OCI-LY1 (cell line): ENCODE measurements at regions not wholly inside any gene's neighbourhood (a gene's known extent, or its start where the extent isn't known, plus 50 kb on each side); places are given as distances from the start of the nearest gene placed in this dataset.

Experiments used
- H2AFZ ChIP-seq: fragments of 200-600 bp; sonication (generic), shearing (Covaris generic); 2 replicates; pipeline ENCODE4 v1.6.0; 2014; ENCODE audit warnings: antibody characterized with exemption, mild to moderate bottlenecking, low read length
- H3F3A ChIP-seq: fragments of 200-600 bp; sonication (generic), shearing (Covaris generic); 2 replicates; pipeline ENCODE4 v1.6.0; 2014; ENCODE audit warnings: mild to moderate bottlenecking, antibody characterized with exemption, low read length, moderate library complexity; ENCODE audit not compliant: insufficient read depth
- H3K27ac ChIP-seq: fragments of 200-600 bp; sonication (generic); 2 replicates; pipeline ENCODE4 v1.5.1; 2014; ENCODE audit warnings: low read length, mixed run types, mild to moderate bottlenecking, low read depth; ENCODE audit not compliant: poor library complexity, severe bottlenecking
- H3K27me3 ChIP-seq: fragments of 200-600 bp; sonication (generic); 2 replicates; pipeline ENCODE4 v1.6.0; 2014; ENCODE audit warnings: antibody characterized with exemption, mild to moderate bottlenecking, low read length, moderate library complexity; ENCODE audit not compliant: insufficient read depth
- H3K36me3 ChIP-seq: fragments of 200-600 bp; sonication (generic); 2 replicates; pipeline ENCODE4 v1.6.1; 2014; ENCODE audit warnings: mild to moderate bottlenecking, antibody characterized with exemption, low read length, moderate library complexity, mixed read lengths; ENCODE audit not compliant: insufficient read depth
- H3K4me1 ChIP-seq: fragments of 200-600 bp; sonication (generic); 2 replicates; pipeline ENCODE4 v1.5.1; 2014; ENCODE audit warnings: mild to moderate bottlenecking, low read length, moderate library complexity; ENCODE audit not compliant: insufficient read depth, severe bottlenecking
- H3K4me2 ChIP-seq: fragments of 200-600 bp; sonication (generic), shearing (Covaris generic); 2 replicates; pipeline ENCODE4 v1.6.1; 2014; ENCODE audit warnings: low read length
- H3K4me3 ChIP-seq: fragments of 200-600 bp; sonication (generic); 2 replicates; pipeline ENCODE4 v1.5.1; 2014; ENCODE audit warnings: low read length, low read depth, mild to moderate bottlenecking, mixed read lengths; ENCODE audit not compliant: poor library complexity, severe bottlenecking
- H3K79me2 ChIP-seq: fragments of 200-600 bp; shearing (Covaris generic); 2 replicates; pipeline ENCODE4 v1.6.1; 2016; ENCODE audit warnings: mixed run types, low read length, mixed read lengths; ENCODE audit not compliant: insufficient read depth
- H3K9ac ChIP-seq: fragments of 200-600 bp; sonication (generic), shearing (Covaris generic); 2 replicates; pipeline ENCODE4 v1.6.1; 2014; ENCODE audit warnings: mild to moderate bottlenecking, low read length, mixed read lengths
- H3K9me2 ChIP-seq: fragments of 200-600 bp; sonication (generic), shearing (Covaris generic); 2 replicates; pipeline ENCODE4 v1.6.1; 2014; ENCODE audit warnings: low read depth, mild to moderate bottlenecking, low read length, mixed read lengths
- H3K9me3 ChIP-seq: fragments of 200-600 bp; shearing (Covaris generic); 2 replicates; pipeline ENCODE4 v1.6.1; 2014; ENCODE audit warnings: low read length, mixed read lengths
- H4K20me1 ChIP-seq: fragments of 200-600 bp; sonication (generic), shearing (Covaris generic); 2 replicates; pipeline ENCODE4 v1.6.0; 2016; ENCODE audit warnings: mild to moderate bottlenecking, low read length; ENCODE audit not compliant: insufficient read depth
- CTCF ChIP-seq: fragments of 200-600 bp; sonication (generic), shearing (Covaris generic); IDR thresholded peaks from 2 replicates; pipeline ENCODE4 v1.5.1; 2017; ENCODE audit warnings: mild to moderate bottlenecking, antibody characterized with exemption, low read length, moderate library complexity, mixed read lengths
- EZH2 ChIP-seq: fragments of 200-600 bp; sonication (generic), shearing (Covaris generic); IDR thresholded peaks from 2 replicates; pipeline ENCODE4 v1.8.0; 2017; ENCODE audit warnings: borderline replicate concordance, mixed run types, mild to moderate bottlenecking, antibody characterized with exemption, low read length, moderate library complexity, mixed read lengths

- Histone ChIP-seq H3K4me1 (no peaks in the 10 kb centered on the region), H3K27ac (no peak overlapping the region), H3K79me2 (no peaks in the 10 kb centered on the region), H3K36me3 (no peaks in the 10 kb centered on the region), H4K20me1 (no peaks in the 10 kb centered on the region), H3K9ac (no peak overlapping the region), H2AFZ (no peak overlapping the region), H3K27me3 (no peaks in the 10 kb centered on the region), H3F3A (no peaks in the 10 kb centered on the region), H3K4me2 (no peak overlapping the region), H3K4me3 (no peak overlapping the region), H3K9me3 (no peaks in the 10 kb centered on the region), H3K9me2 (no peaks in the 10 kb centered on the region)
- TF ChIP-seq EZH2 = no peak
- no peak for TF ChIP-seq CTCF
Measured at GRCh38 chr18:2254977-2255376, 316.3 kb downstream of the METTL4 start.

DNA sequence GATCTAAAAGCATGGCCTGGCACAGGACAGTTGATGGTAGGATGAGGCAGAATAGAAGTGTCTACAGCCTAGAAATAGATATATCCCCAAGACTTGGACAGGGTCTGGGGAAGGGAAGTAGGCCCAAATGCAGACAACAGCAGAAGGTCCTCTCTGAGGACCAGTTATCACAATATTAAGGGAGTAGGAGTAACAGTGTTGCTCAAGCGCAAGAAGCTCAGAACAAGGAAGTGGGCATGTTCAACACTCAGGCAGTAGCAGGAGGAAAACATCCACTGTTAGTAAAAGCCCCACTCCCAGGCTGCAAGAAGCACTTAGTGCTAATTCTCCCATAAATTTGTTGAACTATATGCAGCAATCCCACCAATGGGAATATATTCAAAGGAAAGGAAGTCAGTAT, 314.7 kb downstream of the METTL4 start:
- Histone ChIP-seq H4K20me1 (no peaks in the 10 kb centered on the region), H3F3A (no peaks in the 10 kb centered on the region), H3K36me3 (no peaks in the 10 kb centered on the region), H3K4me1 (no peaks in the 10 kb centered on the region), H3K27ac (no peak overlapping the region), H3K4me3 (no peak overlapping the region), H3K4me2 (no peak overlapping the region), H3K27me3 (no peaks in the 10 kb centered on the region), H3K9me2 (no peaks in the 10 kb centered on the region), H3K9me3 (no peaks in the 10 kb centered on the region), H2AFZ (no peak overlapping the region), H3K79me2 (no peaks in the 10 kb centered on the region), H3K9ac (no peak overlapping the region)
- TF ChIP-seq CTCF (no peak), EZH2 (no peak)

- no peaks in the 10 kb centered on the region for H3K36me3 ChIP-seq
- H3K4me1 ChIP-seq = no peaks in the 10 kb centered on the region
- H3K4me2 ChIP-seq = no peak overlapping the region
- H3F3A ChIP-seq = no peaks in the 10 kb centered on the region
- no peak overlapping the region for H3K4me3 ChIP-seq
- TF ChIP-seq CTCF (no peak), EZH2 (no peak)
- H3K79me2 ChIP-seq = no peaks in the 10 kb centered on the region
- no peaks in the 10 kb centered on the region for H3K9me2 ChIP-seq
- H3K27me3 ChIP-seq = no peaks in the 10 kb centered on the region
- H3K9me3 ChIP-seq = no peaks in the 10 kb centered on the region
- H3K9ac ChIP-seq = no peak overlapping the region
- H4K20me1 ChIP-seq = no peaks in the 10 kb centered on the region
- H3K27ac ChIP-seq = no peak overlapping the region
- H2AFZ ChIP-seq = no peak overlapping the region
Measured at GRCh38 chr18:2258954-2259353, 312.4 kb downstream of the METTL4 start.
